ELR (cell line): ENCODE measurements at regions not wholly inside any gene's neighbourhood (a gene's known extent, or its start where the extent isn't known, plus 50 kb on each side); places are given as distances from the start of the nearest gene placed in this dataset.

Experiments used
- DNase-seq: peaks from one replicate; pipeline ENCODE4 v3.0.0-alpha.2; 2015; ENCODE audit warnings: low read depth

GRCh38 chr10:111515706-111516105, 438.9 kb downstream of the ADRA2A start:
- DNase-seq: no peak

GRCh38 chr10:111516144-111516543, 439.3 kb downstream of the ADRA2A start:
- no peak for DNase-seq

GRCh38 chr10:111522141-111522540, 445.3 kb downstream of the ADRA2A start:
- no peak for DNase-seq

GRCh38 chr10:111522551-111522950, 445.7 kb downstream of the ADRA2A start:
- DNase-seq: no peak

- no peak for DNase-seq
Observed at GRCh38 chr10:111523016-111523415, 446.2 kb downstream of the ADRA2A start.

- no peak for DNase-seq
Observed at GRCh38 chr10:111524134-111524533, 447.3 kb downstream of the ADRA2A start.

- DNase-seq: no peak
Observed at GRCh38 chr10:111525696-111526095, 448.9 kb downstream of the ADRA2A start.

- no peak for DNase-seq
Observed at GRCh38 chr10:111531690-111532089, 454.9 kb downstream of the ADRA2A start.

GRCh38 chr10:111532139-111532538, 455.3 kb downstream of the ADRA2A start:
- no peak for DNase-seq

GRCh38 chr10:111539246-111539645, 462.4 kb downstream of the ADRA2A start:
- DNase-seq: no peak

- no peak for DNase-seq
Observed at GRCh38 chr10:111543854-111544253, 467.0 kb downstream of the ADRA2A start.

- no peak for DNase-seq
Observed at GRCh38 chr10:111545861-111546605, 469.2 kb downstream of the ADRA2A start.

- no peak for DNase-seq
Observed at GRCh38 chr10:111548084-111548726, 471.4 kb downstream of the ADRA2A start.

- no peak for DNase-seq
Observed at GRCh38 chr10:111551001-111551400, 474.2 kb downstream of the ADRA2A start.

GRCh38 chr10:111556666-111557065, 479.8 kb downstream of the ADRA2A start:
- no peak for DNase-seq

- DNase-seq: no peak
Observed at GRCh38 chr10:111558211-111558610, 481.4 kb downstream of the ADRA2A start.

- no peak for DNase-seq
Observed at GRCh38 chr10:111560027-111560426, 483.2 kb downstream of the ADRA2A start.

- DNase-seq: no peak
Observed at GRCh38 chr10:111561124-111561523, 484.3 kb downstream of the ADRA2A start.

- no peak for DNase-seq
Observed at GRCh38 chr10:111565542-111565941, 488.7 kb downstream of the ADRA2A start.

GRCh38 chr10:111578076-111578475, 501.2 kb downstream of the ADRA2A start:
- no peak for DNase-seq

- no peak for DNase-seq
Observed at GRCh38 chr10:111579473-111579872, 502.6 kb downstream of the ADRA2A start.

- DNase-seq: no peak
Observed at GRCh38 chr10:111590703-111591102, 513.9 kb downstream of the ADRA2A start.

- DNase-seq: no peak
Observed at GRCh38 chr10:111593578-111593977, 516.7 kb downstream of the ADRA2A start.

GRCh38 chr10:111595173-111595572, 518.3 kb downstream of the ADRA2A start:
- no peak for DNase-seq
